Osteoblast (primary cell): ENCODE measurements at regions not wholly inside any gene's neighbourhood (a gene's known extent, or its start where the extent isn't known, plus 50 kb on each side); places are given as distances from the start of the nearest gene placed in this dataset.
A peak's percentile ranks its signal among the peaks of the same experiment; 100 is the strongest.

Experiments
- DNase-seq: peaks from one replicate; pipeline ENCODE4 v3.0.0; 2011; ENCODE audit warnings: low spot score, mixed read lengths; ENCODE audit not compliant: insufficient read length; ENCODE audit errors: missing footprints
- H2AFZ ChIP-seq: 2 replicates; pipeline ENCODE4 v1.6.0; 2011; ENCODE audit warnings: mild to moderate bottlenecking, low read length
- H3K27ac ChIP-seq: 2 replicates; pipeline ENCODE4 v1.5.1; 2011; ENCODE audit warnings: mild to moderate bottlenecking, low read depth, low read length, moderate library complexity
- H3K27me3 ChIP-seq: 2 replicates; pipeline ENCODE4 v1.6.0; 2012; ENCODE audit warnings: mild to moderate bottlenecking, control low read depth, inconsistent platforms, low read length, moderate library complexity; ENCODE audit not compliant: insufficient read depth
- H3K36me3 ChIP-seq: 2 replicates; pipeline ENCODE4 v1.5.1; 2011; ENCODE audit warnings: mild to moderate bottlenecking, low read length, control low read depth, moderate library complexity; ENCODE audit not compliant: insufficient read depth
- H3K4me1 ChIP-seq: 2 replicates; pipeline ENCODE4 v1.5.1; 2011; ENCODE audit warnings: mild to moderate bottlenecking, low read length, control low read depth, moderate library complexity; ENCODE audit not compliant: insufficient read depth
- H3K4me2 ChIP-seq: 2 replicates; pipeline ENCODE4 v1.6.0; 2011; ENCODE audit warnings: mild to moderate bottlenecking, low read length; ENCODE audit not compliant: insufficient read depth
- H3K4me3 ChIP-seq: fragments of 200-600 bp; sonication (generic); 3 replicates; pipeline ENCODE4 v1.5.1; 2012; ENCODE audit warnings: mild to moderate bottlenecking, low read length, inconsistent platforms; ENCODE audit not compliant: insufficient read depth
- H3K79me2 ChIP-seq: 2 replicates; pipeline ENCODE4 v1.6.0; 2012; ENCODE audit warnings: mild to moderate bottlenecking, low read length, control low read depth, inconsistent platforms; ENCODE audit not compliant: insufficient read depth
- H3K9me3 ChIP-seq: 2 replicates; pipeline ENCODE4 v1.5.1; 2011; ENCODE audit warnings: low read depth, low read length, control low read depth
- H4K20me1 ChIP-seq: 2 replicates; pipeline ENCODE4 v1.6.0; 2012; ENCODE audit warnings: mild to moderate bottlenecking, low read length, control low read depth; ENCODE audit not compliant: insufficient read depth
- CTCF ChIP-seq: IDR thresholded peaks from 2 replicates; pipeline ENCODE4 v1.5.1; 2011; ENCODE audit warnings: mild to moderate bottlenecking, low read depth, low read length, moderate library complexity; ENCODE audit errors: extremely low read depth

GRCh38 chr16:79767421-79768275 lies 167.1 kb upstream of the MAF start:
- Histone ChIP-seq H3K27me3 (no peaks in the 10 kb centered on the region), H3K4me1 (peaks cover 15% of the 10 kb centered on the region), H3K4me3 (peak overlapping the region; percentile 71), H3K9me3 (no peaks in the 10 kb centered on the region), H2AFZ (peak overlapping the region; percentile 93), H3K4me2 (peak overlapping the region; percentile 93), H3K27ac (peak overlapping the region; percentile 21), H3K36me3 (no peaks in the 10 kb centered on the region), H4K20me1 (no peaks in the 10 kb centered on the region), H3K79me2 (no peaks in the 10 kb centered on the region)
- peak; percentile 59 for TF ChIP-seq CTCF
- peak; percentile 58 for DNase-seq

GRCh38 chr16:79765901-79766394 lies 165.4 kb upstream of the MAF start:
- peaks cover 15% of the 10 kb centered on the region for H3K4me1 ChIP-seq

GRCh38 chr16:79765431-79765830 lies 164.9 kb upstream of the MAF start:
- Histone ChIP-seq H3K4me1 (peaks cover 13% of the 10 kb centered on the region), H3K79me2 (no peaks in the 10 kb centered on the region), H2AFZ (no peak overlapping the region), H3K27ac (no peak overlapping the region), H3K9me3 (no peaks in the 10 kb centered on the region), H3K36me3 (no peaks in the 10 kb centered on the region), H3K27me3 (no peaks in the 10 kb centered on the region), H3K4me3 (no peak overlapping the region), H3K4me2 (no peak overlapping the region), H4K20me1 (no peaks in the 10 kb centered on the region)
- DNase-seq, result no peak
- TF ChIP-seq CTCF, result no peak

More at GRCh38 chr16:79765901-79766394, 165.4 kb upstream of the MAF start:
- Histone ChIP-seq H3K4me3 (no peak overlapping the region), H3K4me2 (no peak overlapping the region), H3K9me3 (no peaks in the 10 kb centered on the region), H3K27ac (no peak overlapping the region), H3K79me2 (no peaks in the 10 kb centered on the region), H2AFZ (no peak overlapping the region), H3K27me3 (no peaks in the 10 kb centered on the region), H4K20me1 (no peaks in the 10 kb centered on the region), H3K36me3 (no peaks in the 10 kb centered on the region)
- no peak for TF ChIP-seq CTCF
- DNase-seq, result no peak

- Histone ChIP-seq H3K27me3 (no peaks in the 10 kb centered on the region), H3K4me3 (no peak overlapping the region), H3K36me3 (no peaks in the 10 kb centered on the region), H3K27ac (no peak overlapping the region), H3K4me2 (no peak overlapping the region), H3K79me2 (no peaks in the 10 kb centered on the region), H3K4me1 (peaks cover 13% of the 10 kb centered on the region), H4K20me1 (no peaks in the 10 kb centered on the region), H3K9me3 (no peaks in the 10 kb centered on the region), H2AFZ (no peak overlapping the region)
- DNase-seq, result no peak
- no peak for TF ChIP-seq CTCF
Observed at GRCh38 chr16:79764415-79765110, 164.0 kb upstream of the MAF start.
